PC-3 (cell line): ENCODE measurements at regions not wholly inside any gene's neighbourhood (a gene's known extent, or its start where the extent isn't known, plus 50 kb on each side); places are given as distances from the start of the nearest gene placed in this dataset.

Source experiments
- ATAC-seq: fragments of 200-7000 bp; cut with Tn5 transposase; 2 replicates; pipeline ENCODE4 v1.9.1; 2020; ENCODE audit warnings: mild to moderate bottlenecking, moderate library complexity
- BruUV-seq: library from RNA; stranded (reverse); fragments of 400-500 nt; replicated peaks from 2 replicates; lab custom pipeline; 2021; lab: Mats Ljungman, UMichigan
- CTCF ChIA-PET: fragments of 300-600 bp; sonication (Branson Sonifier 250); formaldehyde crosslinking; loops from one replicate; lab custom pipeline; 2022; ENCODE audit warnings: antibody characterized with exemption; lab: Charles Lee
- POLR2A ChIA-PET: fragments of 300-600 bp; sonication (Branson Sonifier 250); formaldehyde crosslinking; loops from one replicate; lab custom pipeline; 2022; ENCODE audit warnings: antibody characterized with exemption; ENCODE audit not compliant: unreplicated experiment; lab: Charles Lee
- DNase-seq: peaks from one replicate; pipeline ENCODE4 v3.0.0-alpha.2; 2015
- H2AFZ ChIP-seq: fragments of 300-600 bp; sonication (generic); 2 replicates; pipeline ENCODE4 v1.6.0; 2016; ENCODE audit warnings: antibody characterized with exemption, low read length
- H3F3A ChIP-seq: fragments of 300-600 bp; sonication (generic); one replicate; pipeline ENCODE4 v1.6.0; 2017; ENCODE audit warnings: antibody characterized with exemption, low read length, control low read depth, mild to moderate bottlenecking; ENCODE audit not compliant: unreplicated experiment
- H3K27ac ChIP-seq: fragments of 300-600 bp; sonication (generic); 2 replicates; pipeline ENCODE4 v1.5.1; 2016; ENCODE audit warnings: mild to moderate bottlenecking, low read length
- H3K27me3 ChIP-seq: fragments of 300-600 bp; sonication (generic); 2 replicates; pipeline ENCODE4 v1.6.1; 2016; ENCODE audit warnings: low read length, mixed read lengths
- H3K36me3 ChIP-seq: fragments of 300-600 bp; sonication (generic); 2 replicates; pipeline ENCODE4 v1.6.1; 2016; ENCODE audit warnings: low read depth, mixed run types, low read length, mixed read lengths
- H3K4me1 ChIP-seq: fragments of 300-600 bp; sonication (generic); 2 replicates; pipeline ENCODE4 v1.5.1; 2016; ENCODE audit warnings: low read length; ENCODE audit not compliant: insufficient read depth
- H3K4me2 ChIP-seq: fragments of 300-600 bp; sonication (generic); 2 replicates; pipeline ENCODE4 v1.6.0; 2016; ENCODE audit warnings: low read length
- H3K4me3 ChIP-seq: fragments of 300-600 bp; sonication (generic); 2 replicates; pipeline ENCODE4 v1.5.1; 2016; ENCODE audit warnings: mild to moderate bottlenecking, low read length, mixed read lengths
- H3K79me2 ChIP-seq: fragments of 300-600 bp; sonication (generic); 2 replicates; pipeline ENCODE4 v1.6.1; 2017; ENCODE audit warnings: low read length, mixed read lengths
- H3K9ac ChIP-seq: fragments of 300-600 bp; sonication (generic); 2 replicates; pipeline ENCODE4 v1.6.0; 2016; ENCODE audit warnings: mild to moderate bottlenecking, low read length
- H3K9me2 ChIP-seq: fragments of 300-600 bp; sonication (generic); replicated peaks from 2 replicates; pipeline ENCODE4 v1.6.1; 2016; ENCODE audit warnings: mixed run types, low read length, mixed read lengths
- H3K9me3 ChIP-seq: fragments of 300-600 bp; sonication (generic); 2 replicates; pipeline ENCODE4 v1.6.1; 2016; ENCODE audit warnings: low read length, mixed read lengths
- H4K20me1 ChIP-seq: fragments of 300-600 bp; sonication (generic); 2 replicates; pipeline ENCODE4 v1.6.1; 2016; ENCODE audit warnings: low read length, mixed read lengths
- EZH2 ChIP-seq: fragments of 300-600 bp; sonication (generic); IDR thresholded peaks from one replicate; pipeline ENCODE4 v1.6.1; 2017; ENCODE audit warnings: antibody characterized with exemption, mild to moderate bottlenecking, low read length; ENCODE audit not compliant: unreplicated experiment
- EZH2phosphoT487 ChIP-seq: fragments of 300-600 bp; sonication (generic); IDR thresholded peaks from 2 replicates; pipeline ENCODE4 v1.6.1; 2018; ENCODE audit warnings: mild to moderate bottlenecking, antibody characterized with exemption, low read length, borderline replicate concordance
- intact Hi-C: fragments of 100-400 bp; cut with micrococcal nuclease; formaldehyde crosslinking; loops from 2 replicates; pipeline ENCODE4 v1.9.0; 2023
- TF ChIP-seq, protein P1 (sequence below): fragments of 300-600 bp; sonication (generic); conservative IDR thresholded peaks from 2 replicates; pipeline ENCODE4 v1.5.1; 2017; ENCODE audit warnings: antibody characterized with exemption, low read depth, mild to moderate bottlenecking, low read length

- TF ChIP-seq, protein P1, sequence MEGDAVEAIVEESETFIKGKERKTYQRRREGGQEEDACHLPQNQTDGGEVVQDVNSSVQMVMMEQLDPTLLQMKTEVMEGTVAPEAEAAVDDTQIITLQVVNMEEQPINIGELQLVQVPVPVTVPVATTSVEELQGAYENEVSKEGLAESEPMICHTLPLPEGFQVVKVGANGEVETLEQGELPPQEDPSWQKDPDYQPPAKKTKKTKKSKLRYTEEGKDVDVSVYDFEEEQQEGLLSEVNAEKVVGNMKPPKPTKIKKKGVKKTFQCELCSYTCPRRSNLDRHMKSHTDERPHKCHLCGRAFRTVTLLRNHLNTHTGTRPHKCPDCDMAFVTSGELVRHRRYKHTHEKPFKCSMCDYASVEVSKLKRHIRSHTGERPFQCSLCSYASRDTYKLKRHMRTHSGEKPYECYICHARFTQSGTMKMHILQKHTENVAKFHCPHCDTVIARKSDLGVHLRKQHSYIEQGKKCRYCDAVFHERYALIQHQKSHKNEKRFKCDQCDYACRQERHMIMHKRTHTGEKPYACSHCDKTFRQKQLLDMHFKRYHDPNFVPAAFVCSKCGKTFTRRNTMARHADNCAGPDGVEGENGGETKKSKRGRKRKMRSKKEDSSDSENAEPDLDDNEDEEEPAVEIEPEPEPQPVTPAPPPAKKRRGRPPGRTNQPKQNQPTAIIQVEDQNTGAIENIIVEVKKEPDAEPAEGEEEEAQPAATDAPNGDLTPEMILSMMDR, result no peak
- no peak for TF ChIP-seq EZH2phosphoT487
- TF ChIP-seq EZH2, result no peak
- Histone ChIP-seq H4K20me1 (no peaks in the 10 kb centered on the region), H3K9me3 (no peaks in the 10 kb centered on the region), H3K79me2 (no peaks in the 10 kb centered on the region), H3K4me1 (no peaks in the 10 kb centered on the region), H2AFZ (no peak overlapping the region), H3K9ac (no peak overlapping the region), H3K27me3 (no peaks in the 10 kb centered on the region), H3K4me2 (no peak overlapping the region), H3K36me3 (no peaks in the 10 kb centered on the region), H3K27ac (no peak overlapping the region), H3K9me2 (no peaks in the 10 kb centered on the region), H3F3A (no peaks in the 10 kb centered on the region), H3K4me3 (no peak overlapping the region)
- DNase-seq, result no peak
- ChIA-PET POLR2A (interaction anchor here (0.6 kb wide), 1 partner anchor 111 kb away, joined by 3 read pairs; no protein-coding TSS in a partner anchor), CTCF (no interaction called here)
- intact Hi-C loops, result no loop called here
- no TSS peak for BruUV-seq
- no peak for ATAC-seq
These were observed 163.5 kb upstream of the NEBL start for GRCh38 chr10:21060626-21061025.

- Histone ChIP-seq H3K79me2 (no peaks in the 10 kb centered on the region), H2AFZ (no peak overlapping the region), H3K4me2 (no peak overlapping the region), H3K9me2 (no peaks in the 10 kb centered on the region), H3F3A (no peaks in the 10 kb centered on the region), H3K9me3 (no peaks in the 10 kb centered on the region), H3K27ac (no peak overlapping the region), H3K9ac (no peak overlapping the region), H3K27me3 (no peaks in the 10 kb centered on the region), H3K4me3 (no peak overlapping the region), H3K4me1 (no peaks in the 10 kb centered on the region), H3K36me3 (no peaks in the 10 kb centered on the region), H4K20me1 (no peaks in the 10 kb centered on the region)
- no peak for DNase-seq
- BruUV-seq, result no TSS peak
- POLR2A ChIA-PET, result interaction anchor here (0.6 kb wide), 1 partner anchor 23 kb away, joined by 3 read pairs; no protein-coding TSS in a partner anchor
- ATAC-seq, result no peak
- CTCF ChIA-PET, result no interaction called here
- intact Hi-C loops, result no loop called here
- TF ChIP-seq, protein P1, result no peak
- TF ChIP-seq EZH2phosphoT487 (no peak), EZH2 (no peak)
These were observed 160.9 kb upstream of the NEBL start for GRCh38 chr10:21057989-21058388.

DNA sequence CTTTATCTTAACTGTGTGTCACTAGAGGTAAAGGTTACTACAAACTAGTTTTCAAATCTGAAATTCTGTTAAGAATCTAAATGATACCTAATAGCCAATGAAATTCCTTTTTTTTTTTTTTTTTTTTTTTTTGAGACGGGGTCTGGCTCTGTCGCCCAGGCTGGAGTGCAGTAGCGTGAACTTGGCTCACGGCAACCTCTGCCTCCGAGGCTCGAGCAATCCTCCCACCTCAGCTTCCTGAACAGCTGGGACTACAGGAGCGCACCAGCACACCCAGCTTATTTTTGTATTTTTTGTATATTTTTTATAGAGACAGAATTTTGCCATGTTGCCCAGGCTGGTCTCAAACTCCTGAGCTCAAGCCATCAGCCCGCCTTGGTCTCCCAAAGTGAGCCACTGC is 160.3 kb upstream of the NEBL start:
- no peak overlapping the region for H3K9ac ChIP-seq
- DNase-seq (no peak), ATAC-seq (no peak)
- H3K36me3 ChIP-seq, result no peaks in the 10 kb centered on the region
- intact Hi-C loops, result no loop called here
- H3K27me3 ChIP-seq, result no peaks in the 10 kb centered on the region
- H3K4me3 ChIP-seq, result no peak overlapping the region
- H3K79me2 ChIP-seq, result no peaks in the 10 kb centered on the region
- no peaks in the 10 kb centered on the region for H3F3A ChIP-seq
- no peaks in the 10 kb centered on the region for H3K9me2 ChIP-seq
- no peaks in the 10 kb centered on the region for H4K20me1 ChIP-seq
- no peaks in the 10 kb centered on the region for H3K4me1 ChIP-seq
- no TSS peak for BruUV-seq
- H3K9me3 ChIP-seq, result no peaks in the 10 kb centered on the region
- ChIA-PET CTCF (no interaction called here), POLR2A (interaction anchor here (0.6 kb wide), 1 partner anchor 23 kb away, joined by 3 read pairs; no protein-coding TSS in a partner anchor)
- TF ChIP-seq, protein P1, result no peak
- no peak for TF ChIP-seq EZH2phosphoT487
- no peak for TF ChIP-seq EZH2
- no peak overlapping the region for H2AFZ ChIP-seq
- no peak overlapping the region for H3K27ac ChIP-seq
- H3K4me2 ChIP-seq, result no peak overlapping the region
